CD4-positive, alpha-beta T cell (primary cell): ENCODE measurements at regions not wholly inside any gene's neighbourhood (a gene's known extent, or its start where the extent isn't known, plus 50 kb on each side); places are given as distances from the start of the nearest gene placed in this dataset.

Experiments
- ATAC-seq: fragments of 200-7000 bp; cut with Tn5 transposase; one replicate; pipeline ENCODE4 v1.10.0; 2022; ENCODE audit warnings: mild to moderate bottlenecking; ENCODE audit not compliant: poor library complexity
- CTCF ChIA-PET: fragments of 350-600 bp; sonication (Branson Sonifier 250); formaldehyde crosslinking; loops from one replicate; lab custom pipeline; 2021; ENCODE audit warnings: antibody characterized with exemption, inconsistent platforms; lab: Charles Lee
- POLR2A ChIA-PET: fragments of 350-600 bp; sonication (Branson Sonifier 250); formaldehyde crosslinking; loops from one replicate; lab custom pipeline; 2021; ENCODE audit warnings: antibody characterized with exemption, inconsistent platforms; lab: Charles Lee
- DNase-seq, 14 experiments: peaks; one replicate each; pipeline ENCODE4 v3.0.0-alpha.2; 2013 to 2020; ENCODE audit warnings: mixed read lengths in 2 of 14
- H3K27ac ChIP-seq, 2 donors: one replicate each; pipeline versions ENCODE4 v1.5.1 to v1.7.0; 2013; ENCODE audit warnings: low read length in 2 of 2, low read depth in 1 of 2, mild to moderate bottlenecking in 1 of 2
- H3K27me3 ChIP-seq, 2 experiments: 1 replicate in 1 of 2; 2 replicates in 1 of 2; pipeline versions ENCODE4 v1.6.1 to v1.7.0; 2013; ENCODE audit warnings: low read length in 2 of 2, control low read depth in 1 of 2, mild to moderate bottlenecking in 1 of 2, moderate library complexity in 1 of 2; ENCODE audit not compliant: insufficient read depth in 2 of 2, control insufficient read depth in 1 of 2
- H3K36me3 ChIP-seq: one replicate; pipeline ENCODE4 v1.6.1; 2013; ENCODE audit warnings: low read length, control low read depth; ENCODE audit not compliant: insufficient read depth
- H3K4me1 ChIP-seq: one replicate; pipeline ENCODE4 v1.6.1; 2013; ENCODE audit warnings: low read length, control low read depth; ENCODE audit not compliant: insufficient read depth
- H3K4me3 ChIP-seq: one replicate; pipeline ENCODE4 v1.5.1; 2013; ENCODE audit warnings: mild to moderate bottlenecking, low read length, moderate library complexity
- H3K9me3 ChIP-seq, 2 experiments: 1 replicate in 1 of 2; 2 replicates in 1 of 2; pipeline versions ENCODE4 v1.6.1 to v1.7.0; 2013; ENCODE audit warnings: low read length in 2 of 2, mild to moderate bottlenecking in 2 of 2, control low read depth in 1 of 2, moderate library complexity in 1 of 2; ENCODE audit not compliant: control insufficient read depth in 1 of 2, insufficient read depth in 1 of 2
- H3K27ac Mint-ChIP-seq: one replicate; pipeline ENCODE4 v1.8.0; 2020; ENCODE audit warnings: mixed read lengths
- H3K27me3 Mint-ChIP-seq: one replicate; pipeline ENCODE4 v1.8.0; 2021; ENCODE audit warnings: mixed read lengths
- H3K36me3 Mint-ChIP-seq: one replicate; pipeline ENCODE4 v1.8.0; 2021; ENCODE audit warnings: low read depth, mixed read lengths
- H3K4me1 Mint-ChIP-seq: one replicate; pipeline ENCODE4 v1.8.0; 2021; ENCODE audit warnings: low read depth, mixed read lengths
- H3K4me3 Mint-ChIP-seq: one replicate; pipeline ENCODE4 v1.8.0; 2020; ENCODE audit warnings: mild to moderate bottlenecking, mixed read lengths
- H3K9me3 Mint-ChIP-seq: one replicate; pipeline ENCODE4 v1.8.0; 2020; ENCODE audit warnings: mixed read lengths
- CTCF ChIP-seq: fragments of 200-600 bp; IDR thresholded peaks from one replicate; pipeline ENCODE4 v1.8.0; 2022; ENCODE audit warnings: antibody characterized with exemption, mild to moderate bottlenecking
- intact Hi-C, 2 experiments: fragments of 100-400 bp; cut with DNase I in 1 of 2; cut with micrococcal nuclease in 1 of 2; formaldehyde crosslinking; loops; one replicate each; pipeline versions ENCODE4 v1.15.1 to v1.9.0; 2023 to 2025; cut with DNase I, micrococcal nuclease

- Mint-ChIP-seq H3K36me3 (no peaks in the 10 kb centered on the region), H3K4me3 (no peak overlapping the region), H3K4me1 (no peaks in the 10 kb centered on the region), H3K27me3 (peaks cover 21% of the 10 kb centered on the region), H3K9me3 (no peaks in the 10 kb centered on the region), H3K27ac (no peak overlapping the region)
- H3K27me3 ChIP-seq, result peaks cover 0 to 10% of the 10 kb centered on the region in 2 experiments
- H3K9me3 ChIP-seq, result no peaks in the 10 kb centered on the region
- no peak for ATAC-seq
- no peak for TF ChIP-seq CTCF
- no peaks in the 10 kb centered on the region for H3K36me3 ChIP-seq
- ChIA-PET CTCF (no interaction called here), POLR2A (no interaction called here)
- H3K4me1 ChIP-seq, result no peaks in the 10 kb centered on the region
- no peak for DNase-seq
- no peak overlapping the region for H3K27ac ChIP-seq
- intact Hi-C loops, result no loop called here
- H3K4me3 ChIP-seq, result no peak overlapping the region
Observed at GRCh38 chr2:161552015-161552414, 72.2 kb upstream of the SLC4A10 start.

GRCh38 chr2:161555826-161556225 is 68.4 kb upstream of the SLC4A10 start:
- no peak for TF ChIP-seq CTCF

GRCh38 chr2:161556440-161556839 is 67.8 kb upstream of the SLC4A10 start:
- intact Hi-C loops, result no loop called here
- Mint-ChIP-seq H3K4me3 (no peak overlapping the region), H3K36me3 (no peaks in the 10 kb centered on the region), H3K27me3 (peaks cover 30% of the 10 kb centered on the region), H3K9me3 (no peaks in the 10 kb centered on the region), H3K27ac (no peak overlapping the region), H3K4me1 (no peaks in the 10 kb centered on the region)
- POLR2A ChIA-PET, result no interaction called here
- H3K9me3 ChIP-seq, result no peaks in the 10 kb centered on the region
- H3K27me3 ChIP-seq, result peaks cover 0 to 10% of the 10 kb centered on the region in 2 experiments
- TF ChIP-seq CTCF, result no peak
- no peak for DNase-seq
- no peak for ATAC-seq
- H3K36me3 ChIP-seq, result no peaks in the 10 kb centered on the region
- CTCF ChIA-PET, result no interaction called here
- H3K27ac ChIP-seq, result no peak overlapping the region
- H3K4me3 ChIP-seq, result no peak overlapping the region
- no peaks in the 10 kb centered on the region for H3K4me1 ChIP-seq

More at GRCh38 chr2:161555826-161556225, 68.4 kb upstream of the SLC4A10 start:
- Mint-ChIP-seq H3K4me1 (no peaks in the 10 kb centered on the region), H3K4me3 (no peak overlapping the region), H3K36me3 (no peaks in the 10 kb centered on the region), H3K27me3 (peaks cover 24% of the 10 kb centered on the region), H3K9me3 (no peaks in the 10 kb centered on the region), H3K27ac (no peak overlapping the region)
- ATAC-seq (no peak), DNase-seq (no peak)
- ChIA-PET POLR2A (no interaction called here), CTCF (no interaction called here)
- H3K4me3 ChIP-seq, result no peak overlapping the region
- intact Hi-C loops, result no loop called here
- no peaks in the 10 kb centered on the region for H3K9me3 ChIP-seq
- peaks cover 0 to 10% of the 10 kb centered on the region in 2 experiments for H3K27me3 ChIP-seq
- H3K27ac ChIP-seq, result no peak overlapping the region
- H3K36me3 ChIP-seq, result no peaks in the 10 kb centered on the region
- no peaks in the 10 kb centered on the region for H3K4me1 ChIP-seq
